ENCODE measurements at regions not wholly inside any gene's neighbourhood (a gene's known extent, or its start where the extent isn't known, plus 50 kb on each side); places are given as distances from the start of the nearest gene placed in this dataset.
A peak's percentile ranks its signal among the peaks of the same experiment; 100 is the strongest.
"Not testable (repeated sequence)": the region's sequence is repeated elsewhere in the genome, so short reads cannot be mapped to it uniquely, and the experiment has no call there.

DNA sequence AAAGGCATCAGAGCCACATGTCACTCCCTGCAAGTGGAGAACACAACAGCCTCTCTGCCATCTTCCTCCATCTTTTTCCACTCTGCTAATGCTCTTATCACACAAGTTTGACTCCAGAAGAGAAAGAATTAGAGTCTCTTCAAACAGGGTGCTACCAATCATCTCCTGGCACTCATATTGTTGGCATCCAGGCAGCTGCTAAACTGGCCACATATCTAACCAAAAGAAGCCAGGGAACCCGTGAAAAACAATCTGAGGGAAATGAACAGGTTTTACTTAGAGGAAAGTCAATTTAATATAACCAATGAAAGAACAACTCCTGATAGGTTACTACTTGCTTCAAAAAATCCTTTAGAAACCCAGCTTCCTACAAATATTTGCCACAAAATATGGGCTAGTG lies 117.2 kb downstream of the SLC25A46 start:
- no peak overlapping the region for H3K4me3 ChIP-seq (ENCODE audit: low read depth, low read length)
- no peak for DNase-seq (ENCODE audit: low read depth)
- TF ChIP-seq CTCF (IDR thresholded peaks at IDR 0.05; ENCODE audit: low read depth, low read length, missing control alignments), result no peak
- in situ Hi-C loops (cut with HindIII; ENCODE audit: low sequenced_read_pairs), result no loop called here

- no peak for DNase-seq (ENCODE audit: low read depth)
- no peak overlapping the region for H3K4me3 ChIP-seq (ENCODE audit: low read depth, low read length)
- in situ Hi-C loops (cut with HindIII; ENCODE audit: low sequenced_read_pairs), result no loop called here
- TF ChIP-seq CTCF (IDR thresholded peaks at IDR 0.05; ENCODE audit: low read depth, low read length, missing control alignments), result peak; percentile 59
Measured at GRCh38 chr5:110865400-110866094, 126.7 kb downstream of the SLC25A46 start.

DNA sequence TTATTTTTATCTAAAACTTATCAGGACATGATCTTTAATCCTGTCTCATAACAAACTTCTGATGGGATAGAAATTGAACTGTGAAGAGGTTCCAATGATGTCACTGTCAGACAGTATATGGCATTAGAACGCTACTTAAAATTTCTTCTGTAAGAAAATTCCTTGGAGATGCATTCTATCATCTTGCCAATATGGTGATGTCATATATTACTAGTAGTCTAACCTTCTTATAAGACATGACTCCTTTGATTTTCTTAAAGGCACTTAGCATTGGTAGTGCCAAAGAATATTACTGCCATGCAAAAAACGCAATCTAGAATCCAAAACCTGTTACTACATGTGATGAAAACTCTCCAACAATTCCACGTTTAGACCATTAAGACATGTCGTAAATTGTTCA lies 131.1 kb downstream of the SLC25A46 start:
- in situ Hi-C loops (cut with HindIII; ENCODE audit: low sequenced_read_pairs), result no loop called here
- H3K4me3 ChIP-seq (ENCODE audit: low read depth, low read length), result no peak overlapping the region
- no peak for DNase-seq (ENCODE audit: low read depth)
- no peak for TF ChIP-seq CTCF (IDR thresholded peaks at IDR 0.05; ENCODE audit: low read depth, low read length, missing control alignments)

GRCh38 chr5:110872200-110872599 lies 133.4 kb downstream of the SLC25A46 start:
- no peak overlapping the region for H3K4me3 ChIP-seq (ENCODE audit: low read depth, low read length)
- in situ Hi-C loops (cut with HindIII; ENCODE audit: low sequenced_read_pairs), result no loop called here
- TF ChIP-seq CTCF (IDR thresholded peaks at IDR 0.05; ENCODE audit: low read depth, low read length, missing control alignments), result no peak
- DNase-seq (ENCODE audit: low read depth), result no peak

DNA sequence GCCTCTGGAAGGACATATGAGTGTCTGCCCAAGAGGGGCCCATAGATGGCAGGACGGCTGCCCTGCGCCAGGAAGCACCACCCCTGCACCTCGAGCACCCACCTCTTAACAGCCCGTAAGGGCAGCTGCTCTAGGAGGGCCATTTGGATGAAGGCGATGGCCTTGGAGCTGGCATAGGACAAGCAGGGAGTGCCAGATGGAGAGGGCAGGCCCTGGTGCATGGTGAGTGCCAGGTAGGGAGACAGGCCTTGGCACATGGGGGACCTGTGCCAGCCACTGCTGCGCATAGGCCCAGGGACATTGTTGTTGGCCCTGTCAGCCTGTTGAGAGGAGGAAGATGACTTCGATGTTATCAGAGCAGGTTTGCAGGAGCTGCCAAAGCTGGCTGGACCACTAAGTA lies 134.2 kb downstream of the SLC25A46 start:
- in situ Hi-C loops (cut with HindIII; ENCODE audit: low sequenced_read_pairs), result no loop called here
- no peak for DNase-seq (ENCODE audit: low read depth)
- H3K4me3 ChIP-seq (ENCODE audit: low read depth, low read length), result no peak overlapping the region
- TF ChIP-seq CTCF (IDR thresholded peaks at IDR 0.05; ENCODE audit: low read depth, low read length, missing control alignments), result no peak

DNA sequence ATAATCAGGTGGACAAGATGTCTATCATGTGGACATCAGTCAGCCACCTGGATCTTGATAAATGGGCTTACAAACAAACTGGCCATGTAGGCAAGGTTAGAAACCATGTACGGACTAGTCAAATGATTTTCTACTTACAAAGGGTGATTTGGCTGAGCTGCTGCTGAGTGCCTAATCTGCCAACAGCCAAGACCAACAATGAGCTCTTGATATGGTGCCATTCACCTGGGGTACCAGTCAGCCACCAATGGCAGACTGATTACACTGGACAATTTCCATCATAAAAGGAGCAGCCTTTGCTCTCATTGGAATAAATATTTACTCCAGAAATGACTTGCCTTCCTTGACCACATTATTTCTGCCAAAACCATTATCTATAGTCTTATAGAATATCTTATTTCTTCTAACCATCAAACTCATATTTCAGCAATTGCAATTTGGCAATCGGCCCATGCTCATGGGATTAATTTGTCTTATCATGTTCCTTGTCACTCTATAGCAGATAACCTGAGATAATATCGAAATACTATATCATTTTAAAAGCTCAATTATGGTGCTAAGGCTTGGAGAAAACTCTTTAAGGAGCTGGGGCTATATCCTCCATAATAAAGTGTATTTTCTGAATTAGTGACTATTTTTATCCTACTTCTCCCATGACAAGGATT lies 135.1 kb downstream of the SLC25A46 start:
- in situ Hi-C loops (cut with HindIII; ENCODE audit: low sequenced_read_pairs), result no loop called here
- no peak for TF ChIP-seq CTCF (IDR thresholded peaks at IDR 0.05; ENCODE audit: low read depth, low read length, missing control alignments)

DNA sequence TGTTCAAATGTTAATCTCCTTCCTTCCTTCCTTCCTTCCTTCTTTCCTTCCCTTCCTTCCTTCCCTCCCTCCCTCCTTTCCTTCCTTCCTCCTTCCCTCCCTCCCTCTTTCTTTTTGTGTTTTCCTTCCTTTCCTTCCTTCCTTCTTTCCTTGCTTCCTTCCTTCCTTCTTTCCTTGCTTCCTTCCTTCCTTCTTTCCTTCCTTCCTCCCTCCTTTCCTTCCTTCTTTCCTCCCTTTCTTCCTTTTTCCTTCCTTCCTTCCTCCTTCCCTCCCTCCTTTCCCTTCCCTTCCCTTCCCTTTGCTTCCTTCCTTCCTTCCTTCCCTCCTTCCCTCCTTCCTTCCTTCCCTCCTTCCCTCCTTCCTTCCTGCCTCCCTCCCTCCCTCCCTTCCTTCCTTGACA lies 136.3 kb downstream of the SLC25A46 start:
- in situ Hi-C loops (cut with HindIII; ENCODE audit: low sequenced_read_pairs); H3K4me3 ChIP-seq (ENCODE audit: low read depth, low read length); DNase-seq (ENCODE audit: low read depth): not testable (repeated sequence)

More for the DNA sequence above, 135.1 kb downstream of the SLC25A46 start:
- DNase-seq (ENCODE audit: low read depth), result no peak
- H3K4me3 ChIP-seq (ENCODE audit: low read depth, low read length), result no peak overlapping the region
